Neural cell (in vitro differentiated cells): ENCODE measurements at regions not wholly inside any gene's neighbourhood (a gene's known extent, or its start where the extent isn't known, plus 50 kb on each side); places are given as distances from the start of the nearest gene placed in this dataset.

Experiments used
- H2AFZ ChIP-seq: fragments of 200-600, 300-800 bp; sonication (generic), shearing (Covaris generic); 2 replicates; pipeline ENCODE4 v1.6.0; 2014; ENCODE audit warnings: low read depth, mild to moderate bottlenecking, antibody characterized with exemption, low read length, moderate library complexity
- H3F3A ChIP-seq: fragments of 200-600 bp; shearing (Covaris generic); 2 replicates; pipeline ENCODE4 v1.6.1; 2016; ENCODE audit warnings: mild to moderate bottlenecking, moderate library complexity, mixed read lengths, antibody characterized with exemption, low read length; ENCODE audit not compliant: insufficient read depth, poor library complexity, severe bottlenecking
- H3K27ac ChIP-seq: fragments of 200-600, 300-800 bp; sonication (generic), shearing (Covaris generic); 2 replicates; pipeline ENCODE4 v1.5.1; 2014; ENCODE audit warnings: mild to moderate bottlenecking, low read length, moderate library complexity
- H3K27me3 ChIP-seq: fragments of 300-800, 200-600 bp; sonication (generic), shearing (Covaris generic); 2 replicates; pipeline ENCODE4 v1.6.0; 2014; ENCODE audit warnings: mild to moderate bottlenecking, low read depth, low read length, moderate library complexity; ENCODE audit not compliant: insufficient read depth
- H3K36me3 ChIP-seq: fragments of 300-800, 200-600 bp; sonication (generic), shearing (Covaris generic); 2 replicates; pipeline ENCODE4 v1.5.1; 2014; ENCODE audit warnings: mild to moderate bottlenecking, antibody characterized with exemption, low read length, moderate library complexity; ENCODE audit not compliant: insufficient read depth
- H3K4me2 ChIP-seq: fragments of 300-800, 200-600 bp; sonication (generic), shearing (Covaris generic); 2 replicates; pipeline ENCODE4 v1.6.0; 2014; ENCODE audit warnings: mild to moderate bottlenecking, low read length
- H3K4me3 ChIP-seq: fragments of 300-800, 200-600 bp; sonication (generic), shearing (Covaris generic); 2 replicates; pipeline ENCODE4 v1.5.1; 2014; ENCODE audit warnings: mild to moderate bottlenecking, low read length, moderate library complexity
- H3K79me2 ChIP-seq: fragments of 200-600 bp; shearing (Covaris generic); replicated peaks from 2 replicates; pipeline ENCODE4 v1.6.0; 2014; ENCODE audit warnings: mild to moderate bottlenecking, low read length, moderate library complexity; ENCODE audit not compliant: insufficient read depth
- H3K9ac ChIP-seq: fragments of 300-800, 200-600 bp; sonication (generic), shearing (Covaris generic); 2 replicates; pipeline ENCODE4 v1.6.1; 2016; ENCODE audit warnings: mild to moderate bottlenecking, low read length, mixed read lengths
- H3K9me2 ChIP-seq: fragments of 200-600 bp; shearing (Covaris generic); 2 replicates; pipeline ENCODE4 v1.6.1; 2016; ENCODE audit warnings: mild to moderate bottlenecking, low read length, mixed read lengths; ENCODE audit not compliant: insufficient read depth
- H3K9me3 ChIP-seq: fragments of 200-600, 300-800 bp; sonication (generic), shearing (Covaris generic); 2 replicates; pipeline ENCODE4 v1.6.1; 2016; ENCODE audit warnings: mild to moderate bottlenecking, mixed run types, low read length, moderate library complexity, mixed read lengths
- H4K20me1 ChIP-seq: fragments of 200-600 bp; shearing (Covaris generic); 2 replicates; pipeline ENCODE4 v1.6.1; 2016; ENCODE audit warnings: mild to moderate bottlenecking, mixed run types; ENCODE audit not compliant: insufficient read depth
- CTCF ChIP-seq: fragments of 450-650 bp; IDR thresholded peaks from 2 replicates; pipeline ENCODE4 v1.5.1; 2014; ENCODE audit warnings: antibody characterized with exemption, mild to moderate bottlenecking, moderate library complexity; ENCODE audit not compliant: poor library complexity, severe bottlenecking
- EP300 ChIP-seq: fragments of 450-650 bp; conservative IDR thresholded peaks from 2 replicates; pipeline ENCODE4 v1.6.1; 2014; ENCODE audit warnings: antibody characterized with exemption, mild to moderate bottlenecking, moderate library complexity; ENCODE audit not compliant: poor library complexity, severe bottlenecking
- EZH2 ChIP-seq: fragments of 200-600, 300-800 bp; shearing (Covaris generic), sonication (generic); IDR thresholded peaks from 2 replicates; pipeline ENCODE4 v1.6.1; 2014; ENCODE audit warnings: antibody characterized with exemption, low read length, borderline replicate concordance, mild to moderate bottlenecking; ENCODE audit not compliant: insufficient read depth, poor library complexity, severe bottlenecking
- MXI1 ChIP-seq: fragments of 450-650 bp; conservative IDR thresholded peaks from 2 replicates; pipeline ENCODE4 v1.6.1; 2014; ENCODE audit warnings: antibody characterized with exemption, mild to moderate bottlenecking; ENCODE audit not compliant: poor library complexity, severe bottlenecking
- POLR2AphosphoS5 ChIP-seq: IDR thresholded peaks from 2 replicates; pipeline ENCODE4 v1.6.1; 2012
- RAD21 ChIP-seq: fragments of 450-650 bp; conservative IDR thresholded peaks from 2 replicates; pipeline ENCODE4 v1.6.1; 2014; ENCODE audit warnings: antibody characterized with exemption, mild to moderate bottlenecking, moderate library complexity
- REST ChIP-seq: IDR thresholded peaks from 2 replicates; pipeline ENCODE4 v1.6.1; 2012; ENCODE audit warnings: borderline replicate concordance
- SMC3 ChIP-seq: fragments of 450-650 bp; conservative IDR thresholded peaks from 2 replicates; pipeline ENCODE4 v1.6.1; 2014; ENCODE audit warnings: antibody characterized with exemption, mild to moderate bottlenecking, moderate library complexity; ENCODE audit not compliant: poor library complexity
- TAF1 ChIP-seq: IDR thresholded peaks from 2 replicates; pipeline ENCODE4 v1.6.1; 2012; ENCODE audit warnings: low read depth

GRCh38 chr6:76347539-76347938 is 275.1 kb upstream of the IMPG1 start:
- H3K27ac ChIP-seq, result no peak overlapping the region
- no peaks in the 10 kb centered on the region for H4K20me1 ChIP-seq
- H3K4me2 ChIP-seq, result no peak overlapping the region
- no peaks in the 10 kb centered on the region for H3K27me3 ChIP-seq
- no peak overlapping the region for H3K4me3 ChIP-seq
- no peaks in the 10 kb centered on the region for H3K9me3 ChIP-seq
- no peak overlapping the region for H3K9ac ChIP-seq
- no peak overlapping the region for H2AFZ ChIP-seq
- H3K36me3 ChIP-seq, result no peaks in the 10 kb centered on the region
- H3K79me2 ChIP-seq, result no peaks in the 10 kb centered on the region
- TF ChIP-seq REST, result no peak
- H3F3A ChIP-seq, result no peaks in the 10 kb centered on the region
- H3K9me2 ChIP-seq, result no peaks in the 10 kb centered on the region

GRCh38 chr6:76342611-76343160 is 270.2 kb upstream of the IMPG1 start:
- TF ChIP-seq SMC3, result no peak
- no peak for TF ChIP-seq MXI1
- TF ChIP-seq POLR2AphosphoS5, result no peak
- TF ChIP-seq REST, result no peak
- TF ChIP-seq RAD21, result no peak
- no peak for TF ChIP-seq EP300
- TF ChIP-seq EZH2, result no peak
- no peak for TF ChIP-seq CTCF
- no peak for TF ChIP-seq TAF1
- Histone ChIP-seq H3K27me3 (no peaks in the 10 kb centered on the region), H3K4me3 (no peak overlapping the region), H3K36me3 (no peaks in the 10 kb centered on the region), H4K20me1 (no peaks in the 10 kb centered on the region), H2AFZ (no peak overlapping the region), H3K4me2 (no peak overlapping the region), H3K27ac (no peak overlapping the region), H3K9me2 (no peaks in the 10 kb centered on the region), H3K79me2 (no peaks in the 10 kb centered on the region), H3F3A (no peaks in the 10 kb centered on the region), H3K9ac (no peak overlapping the region), H3K9me3 (no peaks in the 10 kb centered on the region)
